ENCODE measurements at regions not wholly inside any gene's neighbourhood (a gene's known extent, or its start where the extent isn't known, plus 50 kb on each side); places are given as distances from the start of the nearest gene placed in this dataset.

DNA sequence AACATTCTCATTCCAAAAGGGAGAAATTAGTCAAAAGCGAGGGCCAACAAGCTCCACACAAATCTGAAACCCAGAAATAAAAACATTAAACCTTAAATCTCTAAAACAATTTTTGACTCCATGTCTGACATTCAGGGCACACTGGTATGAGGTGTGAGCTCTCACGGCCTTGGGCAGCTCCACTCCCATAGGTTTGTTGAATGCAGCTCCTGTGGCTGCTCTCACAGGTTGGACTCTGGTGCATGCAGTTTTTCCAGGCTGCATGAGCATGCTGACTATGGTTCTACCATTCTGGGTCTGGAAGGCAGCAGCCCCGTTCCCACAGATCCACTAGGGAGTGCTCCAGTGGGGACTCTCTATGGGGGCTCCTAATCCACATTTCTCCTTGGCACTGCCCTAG lies 887.1 kb upstream of the GHITM start:
- TF ChIP-seq, protein P1, sequence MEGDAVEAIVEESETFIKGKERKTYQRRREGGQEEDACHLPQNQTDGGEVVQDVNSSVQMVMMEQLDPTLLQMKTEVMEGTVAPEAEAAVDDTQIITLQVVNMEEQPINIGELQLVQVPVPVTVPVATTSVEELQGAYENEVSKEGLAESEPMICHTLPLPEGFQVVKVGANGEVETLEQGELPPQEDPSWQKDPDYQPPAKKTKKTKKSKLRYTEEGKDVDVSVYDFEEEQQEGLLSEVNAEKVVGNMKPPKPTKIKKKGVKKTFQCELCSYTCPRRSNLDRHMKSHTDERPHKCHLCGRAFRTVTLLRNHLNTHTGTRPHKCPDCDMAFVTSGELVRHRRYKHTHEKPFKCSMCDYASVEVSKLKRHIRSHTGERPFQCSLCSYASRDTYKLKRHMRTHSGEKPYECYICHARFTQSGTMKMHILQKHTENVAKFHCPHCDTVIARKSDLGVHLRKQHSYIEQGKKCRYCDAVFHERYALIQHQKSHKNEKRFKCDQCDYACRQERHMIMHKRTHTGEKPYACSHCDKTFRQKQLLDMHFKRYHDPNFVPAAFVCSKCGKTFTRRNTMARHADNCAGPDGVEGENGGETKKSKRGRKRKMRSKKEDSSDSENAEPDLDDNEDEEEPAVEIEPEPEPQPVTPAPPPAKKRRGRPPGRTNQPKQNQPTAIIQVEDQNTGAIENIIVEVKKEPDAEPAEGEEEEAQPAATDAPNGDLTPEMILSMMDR (IDR thresholded peaks at IDR 0.05; ENCODE audit: insufficient read depth, low read depth, low read length, missing control alignments): no peak
- no peak overlapping the region for H3K4me3 ChIP-seq (ENCODE audit: low read depth, low read length)
- no peak for DNase-seq (ENCODE audit: low read depth)

DNA sequence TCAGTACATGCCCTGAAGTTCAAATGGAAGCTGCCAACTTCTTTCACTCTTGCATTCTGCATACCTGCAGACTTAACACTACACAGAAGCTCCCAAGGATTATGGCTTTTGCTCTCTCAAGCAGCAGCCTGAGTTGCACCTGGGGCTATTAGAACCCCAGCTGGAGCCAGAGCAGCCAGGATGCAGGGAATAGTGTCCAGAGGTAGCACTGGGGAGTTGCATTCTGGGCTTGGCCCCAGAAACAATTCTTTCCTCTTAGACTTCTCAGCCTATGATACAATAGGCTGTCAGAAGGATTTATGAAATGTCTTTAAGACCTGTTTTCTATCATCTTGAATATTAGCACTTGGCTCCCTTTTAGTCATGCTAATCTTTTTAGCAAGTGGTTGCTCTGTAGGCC lies 886.7 kb upstream of the GHITM start:
- TF ChIP-seq, protein P1 (IDR thresholded peaks at IDR 0.05; ENCODE audit: insufficient read depth, low read depth, low read length, missing control alignments): no peak
- DNase-seq (ENCODE audit: low read depth): no peak
- H3K4me3 ChIP-seq (ENCODE audit: low read depth, low read length): no peak overlapping the region

DNA sequence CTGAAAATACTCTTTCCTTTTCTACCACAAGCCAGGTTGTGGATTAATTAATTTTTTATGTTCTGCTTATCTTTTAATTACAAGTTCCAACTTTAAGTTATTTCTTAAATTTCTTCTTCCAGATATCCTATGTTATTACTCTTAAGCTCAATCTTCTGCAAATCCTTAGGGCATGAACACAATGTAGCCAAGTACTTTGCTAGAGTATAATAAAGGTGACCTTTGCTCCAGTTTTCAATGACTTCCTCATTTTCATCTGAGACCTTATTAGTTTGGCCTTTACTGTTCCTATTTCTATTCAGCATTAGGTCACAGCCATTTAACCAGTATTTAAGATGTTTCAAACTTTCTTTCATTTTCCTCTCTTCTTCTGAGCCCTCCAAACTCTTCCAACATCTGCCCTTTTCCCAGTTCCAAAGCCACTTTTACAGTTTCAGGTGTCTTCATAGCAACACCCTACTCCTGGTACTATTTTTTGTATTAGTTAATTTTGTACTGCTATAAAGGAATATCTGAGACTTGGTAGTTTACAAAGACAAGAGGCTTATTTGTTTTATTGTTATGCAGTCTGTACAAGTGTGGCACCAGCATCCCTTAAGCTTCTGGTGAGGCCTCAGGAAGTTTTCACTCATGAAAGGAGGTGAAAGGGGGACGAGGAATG lies 886.2 kb upstream of the GHITM start:
- no peak overlapping the region for H3K4me3 ChIP-seq (ENCODE audit: low read depth, low read length)
- TF ChIP-seq, protein P1 (IDR thresholded peaks at IDR 0.05; ENCODE audit: insufficient read depth, low read depth, low read length, missing control alignments): no peak
- DNase-seq (ENCODE audit: low read depth): no peak

DNA sequence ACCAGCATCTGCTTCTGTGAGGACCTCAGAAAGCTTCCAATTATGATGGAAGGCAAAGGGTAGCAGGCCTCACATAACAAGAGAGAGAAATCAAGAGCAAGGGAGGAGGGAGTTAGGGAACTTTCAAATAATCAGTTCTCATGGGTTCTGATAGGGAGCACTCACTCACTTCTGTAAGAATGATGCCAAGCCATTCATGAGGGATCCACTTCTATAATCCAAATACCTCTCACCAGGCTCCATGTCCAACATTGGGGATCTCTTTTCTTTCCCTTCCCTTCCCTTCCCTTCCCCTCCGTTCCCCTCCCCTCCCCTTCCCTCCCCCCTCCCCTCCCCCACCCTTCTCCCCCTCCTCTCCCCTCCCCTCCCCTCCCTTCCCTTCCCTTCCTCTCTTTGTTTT lies 884.6 kb upstream of the GHITM start:
- DNase-seq (ENCODE audit: low read depth): no peak
- TF ChIP-seq, protein P1 (IDR thresholded peaks at IDR 0.05; ENCODE audit: insufficient read depth, low read depth, low read length, missing control alignments): no peak
- H3K4me3 ChIP-seq (ENCODE audit: low read depth, low read length): no peak overlapping the region

DNA sequence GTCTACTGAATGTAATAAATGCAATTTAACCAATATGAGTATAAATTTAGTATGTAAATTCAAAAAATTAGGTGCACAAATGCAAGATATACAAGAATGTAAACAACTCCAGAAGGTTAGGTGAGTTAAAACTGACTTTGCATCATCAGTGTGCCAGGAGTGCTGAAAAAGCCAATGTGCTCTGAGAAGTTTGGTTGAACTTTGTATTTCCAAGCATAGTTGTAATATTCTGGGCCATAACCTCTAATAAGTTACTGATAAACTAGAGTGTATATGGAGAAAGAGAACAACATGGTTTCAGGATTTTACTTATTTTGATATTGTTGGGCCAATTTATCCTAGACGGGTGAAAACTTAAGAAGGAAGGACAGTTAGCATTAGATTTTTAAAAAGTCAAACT lies 876.9 kb upstream of the GHITM start:
- no peak for DNase-seq (ENCODE audit: low read depth)
- H3K4me3 ChIP-seq (ENCODE audit: low read depth, low read length): no peak overlapping the region
- TF ChIP-seq, protein P1 (IDR thresholded peaks at IDR 0.05; ENCODE audit: insufficient read depth, low read depth, low read length, missing control alignments): no peak

DNA sequence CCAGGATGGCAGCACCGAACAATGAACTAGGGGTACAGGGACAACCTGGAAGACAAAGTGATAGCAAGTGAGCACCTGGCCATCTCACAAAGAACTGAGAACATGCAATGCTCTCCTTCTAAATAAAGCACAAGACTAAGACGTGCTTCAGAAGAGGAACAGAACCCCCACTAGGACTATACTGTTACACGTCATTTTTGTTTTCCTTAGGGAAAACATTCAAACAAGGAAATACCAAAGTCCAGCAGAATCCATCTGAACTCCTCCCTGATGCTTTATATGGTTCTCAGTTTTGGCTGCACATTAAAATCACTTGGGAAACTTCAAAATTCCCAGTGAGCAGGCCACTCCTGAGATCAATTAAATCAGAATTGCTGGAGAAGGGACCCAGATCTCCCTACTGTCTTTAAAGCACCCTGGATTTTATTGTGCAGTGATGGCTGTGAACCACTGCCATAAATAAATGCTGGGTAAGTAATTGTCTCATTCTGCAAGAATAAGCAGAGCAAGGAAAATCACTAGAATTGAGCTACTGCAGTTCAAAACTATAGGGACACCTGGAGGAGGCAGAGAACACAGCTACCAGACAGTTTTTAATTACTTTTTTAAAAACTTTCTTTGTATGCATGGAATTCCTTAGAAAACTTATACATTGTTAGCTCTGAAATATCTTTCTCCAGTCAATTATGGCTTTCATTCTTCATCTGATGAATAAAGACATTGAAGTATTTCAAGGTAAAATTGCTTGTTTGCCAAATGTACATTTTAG lies 866.5 kb upstream of the GHITM start:
- H3K4me3 ChIP-seq (ENCODE audit: low read depth, low read length): no peak overlapping the region
- DNase-seq (ENCODE audit: low read depth): no peak
- TF ChIP-seq, protein P1 (IDR thresholded peaks at IDR 0.05; ENCODE audit: insufficient read depth, low read depth, low read length, missing control alignments): no peak
